ENCODE measurements at regions not wholly inside any gene's neighbourhood (a gene's known extent, or its start where the extent isn't known, plus 50 kb on each side); places are given as distances from the start of the nearest gene placed in this dataset.

- TF ChIP-seq CTCF (IDR thresholded peaks at IDR 0.05; ENCODE audit: borderline replicate concordance, extremely low read depth, low read length, poor library complexity, severe bottlenecking) = no peak
- no peak for TF ChIP-seq EZH2 (IDR thresholded peaks at IDR 0.05; ENCODE audit: borderline replicate concordance, low read depth, low read length, severe bottlenecking)
Measured at GRCh38 chr17:79159926-79160325, 85.3 kb downstream of the ENGASE start.

Data from DND-41 (cell line).